ENCODE measurements at regions not wholly inside any gene's neighbourhood (a gene's known extent, or its start where the extent isn't known, plus 50 kb on each side); places are given as distances from the start of the nearest gene placed in this dataset.

DNA sequence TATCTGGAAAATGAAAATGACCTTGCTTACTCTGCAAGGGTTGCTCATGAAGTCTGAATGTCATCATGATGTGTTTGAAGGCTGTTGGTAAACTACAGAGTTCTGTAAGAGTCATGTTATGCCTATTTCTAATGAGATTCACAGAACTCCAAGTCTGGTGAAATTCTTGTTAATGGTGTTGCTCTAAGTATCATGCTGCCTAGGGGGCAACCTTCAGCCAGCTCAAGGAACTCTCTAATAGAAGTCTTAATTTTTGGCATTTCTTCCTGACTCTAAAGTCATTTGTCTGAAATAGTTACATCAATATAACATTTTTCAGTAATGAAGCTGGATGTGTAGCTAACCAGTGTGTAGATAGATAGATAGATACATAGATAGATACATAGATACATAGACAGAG is 302.8 kb downstream of the FAT3 start:
- no peak for TF ChIP-seq CTCF (IDR thresholded peaks at IDR 0.05)
- TF ChIP-seq POLR2A (IDR thresholded peaks at IDR 0.05): no peak

All from esophagus squamous epithelium (tissue), 4 donors.